B cell (primary cell): ENCODE measurements at regions not wholly inside any gene's neighbourhood (a gene's known extent, or its start where the extent isn't known, plus 50 kb on each side); places are given as distances from the start of the nearest gene placed in this dataset.

ENCODE experiments used
- ATAC-seq: fragments of 200-7000 bp; cut with Tn5 transposase; one replicate; pipeline ENCODE4 v1.10.0; 2021; ENCODE audit warnings: low read depth, mild to moderate bottlenecking, moderate number of reproducible peaks, moderate library complexity
- CTCF ChIA-PET: fragments of 350-600 bp; sonication (Branson Sonifier 250); formaldehyde crosslinking; loops from one replicate; lab custom pipeline; 2021; ENCODE audit warnings: antibody characterized with exemption, inconsistent platforms; lab: Charles Lee
- POLR2A ChIA-PET: fragments of 350-600 bp; sonication (Branson Sonifier 250); formaldehyde crosslinking; loops from one replicate; lab custom pipeline; 2021; ENCODE audit warnings: antibody characterized with exemption; lab: Charles Lee
- DNase-seq: peaks from one replicate; pipeline ENCODE4 v3.0.0; 2013
- H2AFZ ChIP-seq: 2 replicates; pipeline ENCODE4 v1.6.1; 2012; ENCODE audit warnings: mild to moderate bottlenecking, low read depth, low read length; ENCODE audit not compliant: insufficient read depth, poor library complexity, severe bottlenecking
- H3K27ac ChIP-seq, 2 donors: 1 replicate in 1 of 2; 2 replicates in 1 of 2; pipeline ENCODE4 v1.5.1; 2012 to 2013; ENCODE audit warnings: low read length in 2 of 2, mild to moderate bottlenecking in 2 of 2, moderate library complexity in 1 of 2
- H3K27me3 ChIP-seq, 4 experiments: fragments of 200-600 bp in 1 of 4; sonication (generic) in 1 of 4; replicated peaks in 1 of 4; 1 replicate in 2 of 4; 2 replicates in 2 of 4; pipeline versions ENCODE4 v1.6.1 to v1.7.0; 2013 to 2016; ENCODE audit warnings: low read length in 3 of 4, mild to moderate bottlenecking in 2 of 4, mixed read lengths in 1 of 4, moderate library complexity in 1 of 4; ENCODE audit not compliant: insufficient read depth in 4 of 4, control insufficient read depth in 3 of 4; ENCODE audit errors: control extremely low read depth in 1 of 4
- H3K36me3 ChIP-seq, 2 experiments: replicated peaks in 1 of 2; 1 replicate in 1 of 2; 2 replicates in 1 of 2; pipeline versions ENCODE4 v1.6.1 to v1.7.1; 2013; ENCODE audit warnings: low read length in 1 of 2; ENCODE audit not compliant: insufficient read depth in 2 of 2, control insufficient read depth in 1 of 2; ENCODE audit errors: control extremely low read depth in 1 of 2, extremely low read depth in 1 of 2
- H3K4me1 ChIP-seq, 2 donors: fragments of 200-600 bp in 1 of 2; sonication (generic) in 1 of 2; 1 replicate in 1 of 2; 2 replicates in 1 of 2; pipeline versions ENCODE4 v1.5.1 to v1.6.1; 2013 to 2017; ENCODE audit warnings: low read length in 2 of 2; ENCODE audit not compliant: control insufficient read depth in 2 of 2, insufficient read depth in 2 of 2
- H3K4me2 ChIP-seq: replicated peaks from 2 replicates; pipeline ENCODE3; 2012; ENCODE audit warnings: mild to moderate bottlenecking, low read depth, low read length; ENCODE audit not compliant: poor library complexity, severe bottlenecking
- H3K4me3 ChIP-seq, 5 experiments: fragments of 200-600 bp in 1 of 5; sonication (generic) in 1 of 5; 1 replicate in 3 of 5; 2 replicates in 2 of 5; pipeline versions ENCODE4 v1.5.1 to v1.7.0; 2011 to 2016; ENCODE audit warnings: low read length in 4 of 5, mild to moderate bottlenecking in 4 of 5, low read depth in 2 of 5, control low read depth in 1 of 5, moderate library complexity in 1 of 5; ENCODE audit not compliant: insufficient read depth in 1 of 5; ENCODE audit errors: control extremely low read depth in 1 of 5, extremely low read depth in 1 of 5
- H3K79me2 ChIP-seq: fragments of 200-600 bp; sonication (generic); one replicate; pipeline ENCODE4 v1.6.0; 2016; ENCODE audit warnings: low read length; ENCODE audit not compliant: control insufficient read depth, insufficient read depth
- H3K9ac ChIP-seq: fragments of 200-600 bp; sonication (generic); 2 replicates; pipeline ENCODE4 v1.6.1; 2017; ENCODE audit warnings: mild to moderate bottlenecking, low read length, moderate library complexity
- H3K9me3 ChIP-seq, 3 donors: one replicate each; pipeline versions ENCODE4 v1.6.1 to v1.7.1; 2013; ENCODE audit warnings: low read length in 2 of 3; ENCODE audit not compliant: control insufficient read depth in 2 of 3, insufficient read depth in 1 of 3; ENCODE audit errors: control extremely low read depth in 1 of 3
- H4K20me1 ChIP-seq: 2 replicates; pipeline ENCODE4 v1.6.0; 2012; ENCODE audit warnings: mild to moderate bottlenecking, low read length; ENCODE audit not compliant: insufficient read depth, control insufficient read depth, poor library complexity, severe bottlenecking
- H3K27ac Mint-ChIP-seq: one replicate; pipeline ENCODE4 v1.8.0; 2021; ENCODE audit warnings: mixed read lengths
- H3K27me3 Mint-ChIP-seq: one replicate; pipeline ENCODE4 v1.8.0; 2021; ENCODE audit warnings: mixed read lengths
- H3K4me1 Mint-ChIP-seq: one replicate; pipeline ENCODE4 v1.8.0; 2021; ENCODE audit warnings: mixed read lengths
- H3K4me3 Mint-ChIP-seq: one replicate; pipeline ENCODE4 v1.8.0; 2021; ENCODE audit warnings: mixed read lengths
- H3K9me3 Mint-ChIP-seq: one replicate; pipeline ENCODE4 v1.8.0; 2022; ENCODE audit warnings: mixed read lengths; ENCODE audit not compliant: insufficient read depth
- EZH2 ChIP-seq: IDR thresholded peaks from 2 replicates; pipeline ENCODE4 v1.6.1; 2012; ENCODE audit warnings: borderline replicate concordance, low read depth, mild to moderate bottlenecking, moderate library complexity, low read length; ENCODE audit not compliant: insufficient read depth, poor library complexity, severe bottlenecking
- WGBS: methylation state at CpG from one replicate; pipeline ENCODE4 v1.1.5; 2013; ENCODE audit warnings: missing lambda C conversion rate; ENCODE audit not compliant: insufficient coverage; 5-methylcytosine and 5-hydroxymethylcytosine counted together
- intact Hi-C: fragments of 100-400 bp; cut with micrococcal nuclease; formaldehyde crosslinking; loops from one replicate; pipeline ENCODE4 v1.10.0; 2022
- TF ChIP-seq, protein P1 (sequence below): fragments of 200-600 bp; IDR thresholded peaks from one replicate; pipeline ENCODE4 v1.8.0; 2022; ENCODE audit warnings: antibody characterized with exemption, mild to moderate bottlenecking

DNA sequence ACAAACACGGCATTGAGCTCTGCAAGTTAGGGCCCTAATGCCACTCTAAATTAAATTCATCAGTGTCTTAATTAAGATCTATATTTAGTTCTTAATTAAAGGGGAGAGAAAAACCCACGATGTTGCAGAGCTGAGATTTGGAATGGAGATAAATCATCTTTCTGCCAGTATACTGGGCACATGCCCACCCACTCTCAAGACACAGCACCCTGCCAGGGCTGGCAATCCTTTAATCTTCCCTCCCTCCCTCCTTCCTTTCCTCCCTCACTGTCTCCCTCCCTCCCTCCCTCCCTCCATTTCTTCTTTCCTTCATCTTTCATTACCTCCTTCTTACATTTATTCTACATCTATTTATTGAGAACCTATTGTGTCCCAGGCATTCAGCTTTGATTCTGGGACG, 194.8 kb downstream of the BUD13 start:
- intact Hi-C loops, result no loop called here
- TF ChIP-seq EZH2, result no peak
- TF ChIP-seq, protein P1, sequence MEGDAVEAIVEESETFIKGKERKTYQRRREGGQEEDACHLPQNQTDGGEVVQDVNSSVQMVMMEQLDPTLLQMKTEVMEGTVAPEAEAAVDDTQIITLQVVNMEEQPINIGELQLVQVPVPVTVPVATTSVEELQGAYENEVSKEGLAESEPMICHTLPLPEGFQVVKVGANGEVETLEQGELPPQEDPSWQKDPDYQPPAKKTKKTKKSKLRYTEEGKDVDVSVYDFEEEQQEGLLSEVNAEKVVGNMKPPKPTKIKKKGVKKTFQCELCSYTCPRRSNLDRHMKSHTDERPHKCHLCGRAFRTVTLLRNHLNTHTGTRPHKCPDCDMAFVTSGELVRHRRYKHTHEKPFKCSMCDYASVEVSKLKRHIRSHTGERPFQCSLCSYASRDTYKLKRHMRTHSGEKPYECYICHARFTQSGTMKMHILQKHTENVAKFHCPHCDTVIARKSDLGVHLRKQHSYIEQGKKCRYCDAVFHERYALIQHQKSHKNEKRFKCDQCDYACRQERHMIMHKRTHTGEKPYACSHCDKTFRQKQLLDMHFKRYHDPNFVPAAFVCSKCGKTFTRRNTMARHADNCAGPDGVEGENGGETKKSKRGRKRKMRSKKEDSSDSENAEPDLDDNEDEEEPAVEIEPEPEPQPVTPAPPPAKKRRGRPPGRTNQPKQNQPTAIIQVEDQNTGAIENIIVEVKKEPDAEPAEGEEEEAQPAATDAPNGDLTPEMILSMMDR, result no peak
- Histone ChIP-seq H3K9ac (no peak overlapping the region), H3K9me3 (peaks cover 0 to 2% (median 0%) of the 10 kb centered on the region in 3 donors), H3K27me3 (peaks cover 0 to 23% (median 5%) of the 10 kb centered on the region in 4 experiments), H3K4me1 (no peaks in the 10 kb centered on the region), H3K4me3 (no peak overlapping the region), H3K4me2 (no peak overlapping the region), H2AFZ (no peak overlapping the region), H3K36me3 (no peaks in the 10 kb centered on the region), H3K27ac (no peak overlapping the region), H4K20me1 (no peaks in the 10 kb centered on the region), H3K79me2 (no peaks in the 10 kb centered on the region)
- Mint-ChIP-seq H3K4me3 (no peak overlapping the region), H3K4me1 (no peaks in the 10 kb centered on the region), H3K27ac (no peak overlapping the region), H3K9me3 (no peaks in the 10 kb centered on the region), H3K27me3 (peaks cover 41% of the 10 kb centered on the region)
- CTCF ChIA-PET, result no interaction called here
- no CpG with 5 or more reads among the region's 3 CpGs for WGBS
- DNase-seq (no peak), ATAC-seq (no peak)
- POLR2A ChIA-PET, result no interaction called here

GRCh38 chr11:116577273-116577672, 195.5 kb downstream of the BUD13 start:
- H3K4me1 ChIP-seq, result no peaks in the 10 kb centered on the region
- no peaks in the 10 kb centered on the region for H3K9me3 ChIP-seq
- CTCF ChIA-PET, result no interaction called here
- Mint-ChIP-seq H3K9me3 (no peaks in the 10 kb centered on the region), H3K4me1 (no peaks in the 10 kb centered on the region), H3K27me3 (peaks cover 39% of the 10 kb centered on the region), H3K27ac (no peak overlapping the region), H3K4me3 (no peak overlapping the region)
- no peak overlapping the region for H3K4me2 ChIP-seq
- 35% methylated on average over 4 of the region's 4 CpGs for WGBS
- H2AFZ ChIP-seq, result no peak overlapping the region
- POLR2A ChIA-PET, result no interaction called here
- no peak overlapping the region for H3K9ac ChIP-seq
- DNase-seq (no peak), ATAC-seq (no peak)
- intact Hi-C loops, result no loop called here
- no peak for TF ChIP-seq EZH2
- TF ChIP-seq, protein P1, result no peak
- peaks cover 0 to 23% (median 5%) of the 10 kb centered on the region in 4 experiments for H3K27me3 ChIP-seq
- no peaks in the 10 kb centered on the region for H3K36me3 ChIP-seq
- H3K27ac ChIP-seq, result no peak overlapping the region
- H4K20me1 ChIP-seq, result no peaks in the 10 kb centered on the region
- no peak overlapping the region for H3K4me3 ChIP-seq
- no peaks in the 10 kb centered on the region for H3K79me2 ChIP-seq
